Epithelial cell of esophagus (primary cell): ENCODE measurements at regions not wholly inside any gene's neighbourhood (a gene's known extent, or its start where the extent isn't known, plus 50 kb on each side); places are given as distances from the start of the nearest gene placed in this dataset.

Experiments used
- DNase-seq: peaks from one replicate; pipeline ENCODE4 v3.0.0; 2010; ENCODE audit warnings: low read depth
- H3K4me3 ChIP-seq: 2 replicates; pipeline ENCODE4 v1.5.1; 2011; ENCODE audit warnings: mild to moderate bottlenecking, low read length, control low read depth
- TF ChIP-seq, protein P1 (sequence below): IDR thresholded peaks from 2 replicates; pipeline ENCODE4 v1.5.1; 2011; ENCODE audit warnings: low read depth, mild to moderate bottlenecking, low read length, control low read depth, inconsistent platforms; ENCODE audit not compliant: insufficient read depth; ENCODE audit errors: missing control alignments

DNA sequence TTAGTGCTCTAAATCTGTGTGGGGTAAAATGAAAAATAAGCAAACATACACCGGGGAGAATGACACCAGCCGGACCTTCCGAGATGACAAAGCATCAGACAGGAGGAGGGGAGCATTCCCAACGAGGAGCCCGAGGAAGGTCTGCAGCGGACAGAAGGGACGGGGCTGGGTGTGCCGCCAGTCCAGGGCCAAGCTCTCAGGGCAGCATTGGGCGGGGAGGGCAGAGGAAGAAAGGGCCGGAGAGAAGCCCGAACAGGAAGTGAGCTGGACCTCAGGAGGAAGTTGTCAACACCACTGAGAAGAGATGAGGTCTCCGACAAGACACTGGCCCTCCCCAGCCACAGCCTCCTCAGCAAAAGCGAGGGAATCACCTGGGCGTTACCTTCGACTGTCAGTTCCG, 182.6 kb upstream of the RNF32 start:
- TF ChIP-seq, protein P1, sequence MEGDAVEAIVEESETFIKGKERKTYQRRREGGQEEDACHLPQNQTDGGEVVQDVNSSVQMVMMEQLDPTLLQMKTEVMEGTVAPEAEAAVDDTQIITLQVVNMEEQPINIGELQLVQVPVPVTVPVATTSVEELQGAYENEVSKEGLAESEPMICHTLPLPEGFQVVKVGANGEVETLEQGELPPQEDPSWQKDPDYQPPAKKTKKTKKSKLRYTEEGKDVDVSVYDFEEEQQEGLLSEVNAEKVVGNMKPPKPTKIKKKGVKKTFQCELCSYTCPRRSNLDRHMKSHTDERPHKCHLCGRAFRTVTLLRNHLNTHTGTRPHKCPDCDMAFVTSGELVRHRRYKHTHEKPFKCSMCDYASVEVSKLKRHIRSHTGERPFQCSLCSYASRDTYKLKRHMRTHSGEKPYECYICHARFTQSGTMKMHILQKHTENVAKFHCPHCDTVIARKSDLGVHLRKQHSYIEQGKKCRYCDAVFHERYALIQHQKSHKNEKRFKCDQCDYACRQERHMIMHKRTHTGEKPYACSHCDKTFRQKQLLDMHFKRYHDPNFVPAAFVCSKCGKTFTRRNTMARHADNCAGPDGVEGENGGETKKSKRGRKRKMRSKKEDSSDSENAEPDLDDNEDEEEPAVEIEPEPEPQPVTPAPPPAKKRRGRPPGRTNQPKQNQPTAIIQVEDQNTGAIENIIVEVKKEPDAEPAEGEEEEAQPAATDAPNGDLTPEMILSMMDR: no peak
- H3K4me3 ChIP-seq: no peak overlapping the region
- no peak for DNase-seq

GRCh38 chr7:156456503-156457115, 184.0 kb upstream of the RNF32 start:
- no peak overlapping the region for H3K4me3 ChIP-seq
- no peak for DNase-seq
- TF ChIP-seq, protein P1: no peak

GRCh38 chr7:156456032-156456431, 184.5 kb upstream of the RNF32 start:
- TF ChIP-seq, protein P1: no peak
- DNase-seq: no peak
- H3K4me3 ChIP-seq: no peak overlapping the region

DNA sequence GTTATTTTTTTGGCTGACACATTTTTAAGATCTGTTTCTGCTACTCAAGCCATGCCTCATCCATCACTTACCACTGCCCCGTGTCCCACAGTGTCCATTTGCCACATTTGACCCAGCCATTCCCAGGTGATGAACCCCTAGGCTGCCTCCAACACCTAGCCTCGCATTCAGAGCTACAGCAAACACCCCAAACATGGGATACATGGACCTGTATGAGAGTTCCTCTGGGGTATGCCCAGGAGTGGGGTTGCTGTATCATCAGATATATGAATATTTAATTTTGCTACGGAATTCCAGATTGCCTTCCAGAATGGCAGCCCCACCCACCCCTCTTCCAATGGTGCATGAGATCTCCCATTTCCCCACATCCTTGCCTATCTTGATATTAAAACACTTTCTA, 190.1 kb upstream of the RNF32 start:
- TF ChIP-seq, protein P1: no peak
- no peak overlapping the region for H3K4me3 ChIP-seq
- DNase-seq: no peak

DNA sequence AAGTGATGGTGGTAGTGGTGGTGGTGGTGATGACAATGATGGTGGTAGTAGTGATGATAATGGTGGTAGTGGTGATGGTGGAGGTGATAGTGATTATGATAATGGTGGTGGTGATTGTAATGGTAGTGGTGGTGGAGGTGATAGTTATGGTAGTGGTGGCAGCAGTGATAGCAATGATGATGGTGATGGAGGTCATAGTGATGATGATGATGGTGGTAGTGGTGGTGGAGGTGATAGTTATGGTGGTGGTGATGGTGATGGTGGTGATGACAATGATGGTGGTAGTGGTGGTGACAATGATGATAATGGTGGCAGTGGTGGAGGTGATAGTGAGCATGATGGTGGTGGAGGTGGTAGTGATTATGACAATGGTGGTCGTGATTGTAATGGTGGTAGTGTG, 191.7 kb upstream of the RNF32 start:
- H3K4me3 ChIP-seq: no peak overlapping the region
- no peak for DNase-seq
- TF ChIP-seq, protein P1: no peak

- DNase-seq: no peak
- TF ChIP-seq, protein P1: no peak
- no peak overlapping the region for H3K4me3 ChIP-seq
Measured at GRCh38 chr7:156446990-156447389, 193.6 kb upstream of the RNF32 start.

GRCh38 chr7:156445997-156446761, 194.4 kb upstream of the RNF32 start:
- TF ChIP-seq, protein P1: no peak
- H3K4me3 ChIP-seq: no peak overlapping the region
- DNase-seq: no peak
